WTC11 (cell line): ENCODE measurements at regions not wholly inside any gene's neighbourhood (a gene's known extent, or its start where the extent isn't known, plus 50 kb on each side); places are given as distances from the start of the nearest gene placed in this dataset.
"Not testable (repeated sequence)": the region's sequence is repeated elsewhere in the genome, so short reads cannot be mapped to it uniquely, and the experiment has no call there.

Experiments used
- FOXP1 ChIP-seq: sonication (generic); formaldehyde crosslinking; IDR thresholded peaks from 2 replicates; pipeline ENCODE4 v1.8.0; 2022; ENCODE audit warnings: missing genetic modification reagents, mild to moderate bottlenecking, moderate library complexity, borderline replicate concordance
- TCF7 ChIP-seq: sonication (generic); formaldehyde crosslinking; IDR thresholded peaks from 2 replicates; pipeline ENCODE4 v1.8.0; 2022; ENCODE audit warnings: mild to moderate bottlenecking, low read depth, missing genetic modification reagents, moderate library complexity
- ZBTB21 ChIP-seq: sonication (generic); formaldehyde crosslinking; IDR thresholded peaks from 2 replicates; pipeline ENCODE4 v1.8.1; 2023; ENCODE audit warnings: mild to moderate bottlenecking, missing genetic modification reagents, borderline replicate concordance
- TF ChIP-seq, protein P1 (sequence below): sonication (generic); formaldehyde crosslinking; IDR thresholded peaks from 2 replicates; pipeline ENCODE4 v1.8.0; 2022; ENCODE audit warnings: mild to moderate bottlenecking, missing genetic modification reagents
- TF ChIP-seq, protein P2 (sequence below): fragments of 200-600 bp; IDR thresholded peaks from 2 replicates; pipeline ENCODE4 v1.8.0; 2022; ENCODE audit warnings: antibody characterized with exemption
- TF ChIP-seq, protein P3 (sequence below): sonication (generic); formaldehyde crosslinking; IDR thresholded peaks from 2 replicates; pipeline ENCODE4 v1.8.0; 2022; ENCODE audit warnings: mild to moderate bottlenecking, missing genetic modification reagents
- TF ChIP-seq, protein P4 (sequence below): sonication (generic); formaldehyde crosslinking; IDR thresholded peaks from 2 replicates; pipeline ENCODE4 v1.8.1; 2022; ENCODE audit warnings: mild to moderate bottlenecking, missing genetic modification reagents, moderate library complexity, borderline replicate concordance

DNA sequence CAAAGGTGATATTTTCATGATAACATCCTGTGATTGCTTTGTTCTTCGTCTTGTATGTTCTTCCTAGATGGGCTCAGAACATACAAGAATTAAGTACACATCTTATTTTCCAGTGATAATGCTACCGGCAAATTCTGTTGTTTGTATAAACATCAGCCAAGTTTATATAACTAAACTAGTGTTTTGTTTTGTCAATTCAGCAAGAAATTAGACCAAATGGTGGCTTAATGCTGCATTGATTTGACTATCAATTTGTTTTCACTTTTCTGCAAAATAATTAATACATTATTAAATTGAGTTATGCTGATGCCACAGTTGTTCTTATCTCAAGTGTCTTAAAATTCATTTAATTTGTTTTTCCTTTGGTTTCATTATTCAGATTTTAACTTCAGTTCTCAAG is 177.7 kb downstream of the OR4F29 start:
- TF ChIP-seq, protein P1, sequence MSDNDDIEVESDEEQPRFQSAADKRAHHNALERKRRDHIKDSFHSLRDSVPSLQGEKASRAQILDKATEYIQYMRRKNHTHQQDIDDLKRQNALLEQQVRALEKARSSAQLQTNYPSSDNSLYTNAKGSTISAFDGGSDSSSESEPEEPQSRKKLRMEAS (CRISPR knock-in tag), result not testable (repeated sequence)
- TF ChIP-seq TCF7 (CRISPR knock-in tag); FOXP1; ZBTB21 (CRISPR knock-in tag): not testable (repeated sequence)
- TF ChIP-seq, protein P2, sequence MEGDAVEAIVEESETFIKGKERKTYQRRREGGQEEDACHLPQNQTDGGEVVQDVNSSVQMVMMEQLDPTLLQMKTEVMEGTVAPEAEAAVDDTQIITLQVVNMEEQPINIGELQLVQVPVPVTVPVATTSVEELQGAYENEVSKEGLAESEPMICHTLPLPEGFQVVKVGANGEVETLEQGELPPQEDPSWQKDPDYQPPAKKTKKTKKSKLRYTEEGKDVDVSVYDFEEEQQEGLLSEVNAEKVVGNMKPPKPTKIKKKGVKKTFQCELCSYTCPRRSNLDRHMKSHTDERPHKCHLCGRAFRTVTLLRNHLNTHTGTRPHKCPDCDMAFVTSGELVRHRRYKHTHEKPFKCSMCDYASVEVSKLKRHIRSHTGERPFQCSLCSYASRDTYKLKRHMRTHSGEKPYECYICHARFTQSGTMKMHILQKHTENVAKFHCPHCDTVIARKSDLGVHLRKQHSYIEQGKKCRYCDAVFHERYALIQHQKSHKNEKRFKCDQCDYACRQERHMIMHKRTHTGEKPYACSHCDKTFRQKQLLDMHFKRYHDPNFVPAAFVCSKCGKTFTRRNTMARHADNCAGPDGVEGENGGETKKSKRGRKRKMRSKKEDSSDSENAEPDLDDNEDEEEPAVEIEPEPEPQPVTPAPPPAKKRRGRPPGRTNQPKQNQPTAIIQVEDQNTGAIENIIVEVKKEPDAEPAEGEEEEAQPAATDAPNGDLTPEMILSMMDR, result not testable (repeated sequence)
- TF ChIP-seq, protein P3, sequence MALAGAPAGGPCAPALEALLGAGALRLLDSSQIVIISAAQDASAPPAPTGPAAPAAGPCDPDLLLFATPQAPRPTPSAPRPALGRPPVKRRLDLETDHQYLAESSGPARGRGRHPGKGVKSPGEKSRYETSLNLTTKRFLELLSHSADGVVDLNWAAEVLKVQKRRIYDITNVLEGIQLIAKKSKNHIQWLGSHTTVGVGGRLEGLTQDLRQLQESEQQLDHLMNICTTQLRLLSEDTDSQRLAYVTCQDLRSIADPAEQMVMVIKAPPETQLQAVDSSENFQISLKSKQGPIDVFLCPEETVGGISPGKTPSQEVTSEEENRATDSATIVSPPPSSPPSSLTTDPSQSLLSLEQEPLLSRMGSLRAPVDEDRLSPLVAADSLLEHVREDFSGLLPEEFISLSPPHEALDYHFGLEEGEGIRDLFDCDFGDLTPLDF (CRISPR knock-in tag), result not testable (repeated sequence)
- TF ChIP-seq, protein P4, sequence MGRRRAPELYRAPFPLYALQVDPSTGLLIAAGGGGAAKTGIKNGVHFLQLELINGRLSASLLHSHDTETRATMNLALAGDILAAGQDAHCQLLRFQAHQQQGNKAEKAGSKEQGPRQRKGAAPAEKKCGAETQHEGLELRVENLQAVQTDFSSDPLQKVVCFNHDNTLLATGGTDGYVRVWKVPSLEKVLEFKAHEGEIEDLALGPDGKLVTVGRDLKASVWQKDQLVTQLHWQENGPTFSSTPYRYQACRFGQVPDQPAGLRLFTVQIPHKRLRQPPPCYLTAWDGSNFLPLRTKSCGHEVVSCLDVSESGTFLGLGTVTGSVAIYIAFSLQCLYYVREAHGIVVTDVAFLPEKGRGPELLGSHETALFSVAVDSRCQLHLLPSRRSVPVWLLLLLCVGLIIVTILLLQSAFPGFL (CRISPR knock-in tag), result not testable (repeated sequence)
